HuH-7 (cell line): ENCODE measurements at regions not wholly inside any gene's neighbourhood (a gene's known extent, or its start where the extent isn't known, plus 50 kb on each side); places are given as distances from the start of the nearest gene placed in this dataset.
"Not testable (repeated sequence)": the region's sequence is repeated elsewhere in the genome, so short reads cannot be mapped to it uniquely, and the experiment has no call there.

Experiments
- DNase-seq: peaks from one replicate; pipeline ENCODE4 v3.0.0; 2011; ENCODE audit warnings: low spot score

DNA sequence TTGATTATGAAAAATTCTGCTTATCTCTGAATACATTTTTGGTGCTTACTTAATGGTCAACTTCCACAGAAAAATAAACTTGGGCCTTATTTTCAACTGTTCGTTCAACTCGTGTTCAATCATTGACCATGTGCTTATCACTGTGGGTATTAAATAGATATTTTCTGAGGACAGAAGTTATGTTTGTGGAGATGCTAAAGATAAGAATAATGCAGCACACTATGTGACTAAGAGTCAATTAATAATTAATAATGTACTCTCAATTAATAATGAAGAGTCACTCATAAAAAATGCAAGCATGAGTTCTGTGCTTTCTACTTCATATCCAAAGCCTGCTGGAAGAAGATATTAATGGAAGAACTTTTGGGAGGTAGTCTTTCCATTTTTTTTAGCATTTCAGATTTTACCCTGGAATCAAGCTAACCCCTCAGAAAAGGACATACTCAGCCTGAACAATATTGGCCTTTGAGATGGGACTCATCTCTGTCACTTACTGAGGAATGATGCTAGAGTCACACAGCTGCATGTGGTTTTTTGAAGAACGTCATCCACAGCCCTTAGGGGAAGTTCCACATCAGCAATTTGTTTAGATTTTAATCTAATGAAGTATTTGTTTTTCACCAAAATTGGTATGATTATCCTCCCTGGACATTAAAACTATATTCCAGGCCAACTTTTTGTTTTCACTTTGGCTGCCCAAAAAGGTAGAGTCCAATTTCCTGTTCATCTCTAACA lies 191.9 kb upstream of the CRIM1 start:
- DNase-seq, result no peak

GRCh38 chr2:36157093-36157492 lies 198.5 kb upstream of the CRIM1 start:
- DNase-seq, result not testable (repeated sequence)

GRCh38 chr2:36147670-36148390 lies 207.7 kb upstream of the CRIM1 start:
- no peak for DNase-seq

DNA sequence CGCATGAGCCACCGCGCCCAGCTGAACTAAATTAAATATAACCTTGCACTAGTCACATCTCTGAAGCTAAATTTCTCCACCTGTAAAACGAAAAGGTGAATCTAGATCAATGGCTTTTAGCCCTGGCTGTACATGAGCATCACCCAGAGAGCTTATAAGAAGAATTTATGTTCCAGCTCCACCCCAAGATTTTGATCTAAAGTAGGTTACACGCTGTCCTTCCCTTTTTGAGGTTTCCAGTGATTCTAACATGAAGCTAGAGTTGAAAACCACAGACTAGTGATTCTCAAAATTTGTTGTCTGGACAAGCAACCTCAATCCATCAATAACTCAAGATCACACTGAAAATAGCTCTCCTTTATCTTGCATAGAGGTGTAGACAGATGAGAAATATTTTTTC lies 208.8 kb upstream of the CRIM1 start:
- no peak for DNase-seq

DNA sequence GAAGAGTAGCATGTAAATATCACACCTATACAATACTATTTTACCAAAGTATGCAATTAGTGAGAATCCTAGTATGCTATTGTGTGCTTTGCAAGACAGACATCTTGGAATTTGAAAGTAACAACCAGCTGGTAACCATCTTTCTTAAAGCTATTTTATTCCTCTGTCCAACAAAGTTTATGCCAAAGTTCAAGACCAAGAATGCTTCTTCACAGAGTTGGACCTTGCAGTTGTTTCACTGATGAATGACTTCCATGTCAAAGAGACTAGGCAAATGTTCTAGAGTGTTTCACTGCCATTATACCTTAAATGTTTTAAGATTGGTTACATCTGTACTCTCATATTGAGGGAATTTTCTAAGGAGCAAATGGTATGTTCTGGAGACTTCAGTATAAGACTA lies 215.2 kb upstream of the CRIM1 start:
- no peak for DNase-seq

- DNase-seq, result no peak
Observed at GRCh38 chr2:36137612-36138011, 218.0 kb upstream of the CRIM1 start.

DNA sequence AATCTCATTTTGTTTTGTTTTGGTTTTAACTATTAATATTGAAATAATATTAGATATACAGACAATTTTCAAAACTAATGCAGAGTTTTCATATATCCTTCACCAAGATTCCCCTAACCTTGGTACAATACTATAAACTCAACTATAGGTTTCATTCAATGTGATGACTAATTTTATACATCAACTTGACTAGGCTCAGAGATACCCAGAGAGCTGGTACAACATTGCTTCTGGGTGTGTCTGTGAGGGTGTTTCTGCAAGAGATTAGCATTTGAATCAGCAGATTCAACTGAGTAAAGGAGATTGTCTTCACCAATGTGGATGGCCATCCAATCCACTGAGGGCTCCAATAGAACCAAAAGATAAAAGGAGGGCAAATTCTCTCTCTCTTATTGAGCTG lies 221.3 kb upstream of the CRIM1 start:
- DNase-seq, result no peak

DNA sequence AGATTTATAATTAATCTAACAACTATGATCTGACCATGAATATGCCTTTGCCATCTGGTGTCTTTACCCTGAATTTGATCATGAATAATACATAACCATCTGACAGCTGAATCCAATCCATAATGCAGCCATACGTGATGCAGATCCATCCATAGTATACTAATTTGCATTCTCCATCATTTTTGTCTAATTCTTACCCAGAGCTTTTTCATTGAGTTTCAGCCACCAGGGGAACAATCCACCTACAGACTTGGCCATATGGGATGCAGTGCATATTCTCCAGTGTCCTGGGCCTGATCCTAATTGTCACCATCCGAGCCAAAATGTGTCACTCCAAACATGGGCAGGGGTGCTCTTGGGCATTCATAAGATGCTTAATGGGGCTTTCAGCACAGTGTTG lies 227.2 kb upstream of the CRIM1 start:
- no peak for DNase-seq

DNA sequence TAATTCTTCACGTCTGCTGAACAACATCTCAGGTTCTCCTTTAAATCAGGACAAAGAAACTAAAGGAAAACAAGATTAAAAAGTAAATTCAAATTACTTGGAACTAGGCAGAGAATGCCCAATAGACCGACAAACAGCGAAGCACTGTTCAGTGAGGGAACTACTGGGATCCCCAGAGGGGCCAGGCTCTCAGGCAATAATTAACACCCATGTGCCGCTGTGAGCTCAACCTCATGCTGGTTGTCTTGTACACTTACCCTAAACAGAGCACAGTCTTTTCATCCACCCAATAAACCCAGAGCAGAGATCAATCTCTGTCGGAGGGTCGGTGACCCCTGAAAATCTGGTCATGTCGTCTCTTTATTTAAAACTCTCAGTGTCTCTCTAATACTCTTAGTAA lies 229.9 kb upstream of the CRIM1 start:
- DNase-seq, result no peak

GRCh38 chr2:36123995-36124394 lies 231.6 kb upstream of the CRIM1 start:
- no peak for DNase-seq

GRCh38 chr2:36097022-36097421 lies 258.6 kb upstream of the CRIM1 start:
- DNase-seq, result no peak

GRCh38 chr2:36091844-36092741 lies 263.5 kb upstream of the CRIM1 start:
- DNase-seq, result not testable (repeated sequence)

DNA sequence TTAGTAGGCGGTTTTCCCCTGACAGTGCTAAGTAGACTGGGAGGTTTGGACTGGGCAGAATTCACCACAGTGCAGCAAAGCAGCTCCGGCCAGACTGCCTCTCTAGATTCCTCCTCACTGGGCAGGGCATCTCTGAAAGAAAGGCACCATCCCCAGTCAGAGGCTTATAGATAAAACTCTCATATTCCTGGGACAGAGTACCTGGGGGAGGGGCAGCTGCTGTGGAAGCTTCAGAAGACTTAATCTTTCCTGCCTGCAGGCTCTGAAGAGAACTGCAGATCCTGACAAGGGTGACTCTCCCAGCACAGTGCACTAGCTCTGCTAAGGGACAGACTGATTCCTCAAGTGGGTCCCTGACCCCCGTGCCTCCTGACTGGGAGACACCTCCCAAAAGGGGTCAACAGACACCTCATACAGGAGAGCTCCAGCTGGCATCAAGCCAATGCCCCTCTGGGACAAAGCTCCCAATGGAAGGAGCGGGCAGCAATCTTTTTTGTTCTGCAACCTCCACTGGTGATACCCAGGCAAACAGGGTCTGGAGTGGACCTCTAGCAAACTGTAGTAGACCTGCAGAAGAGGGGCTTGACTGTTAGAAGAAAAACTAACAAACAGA lies 266.8 kb upstream of the CRIM1 start:
- no peak for DNase-seq

DNA sequence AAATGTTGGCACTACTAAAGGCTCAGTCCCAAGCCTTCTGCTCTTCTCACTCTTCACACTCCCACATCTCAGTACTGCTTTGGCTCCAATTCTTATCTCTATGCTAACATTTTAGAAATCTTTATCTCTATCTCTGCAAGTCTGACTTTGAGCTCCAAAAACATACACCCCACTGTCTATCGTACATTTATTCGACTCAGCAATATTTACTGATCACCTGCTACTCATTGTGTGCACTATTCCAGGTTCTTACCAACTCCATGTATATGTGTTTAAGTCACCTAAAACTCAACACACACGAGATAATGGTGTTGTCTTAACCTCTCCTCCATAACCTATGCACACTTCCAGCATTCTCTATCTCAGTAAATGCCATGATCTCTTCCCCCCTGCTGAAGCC lies 268.2 kb upstream of the CRIM1 start:
- no peak for DNase-seq

DNA sequence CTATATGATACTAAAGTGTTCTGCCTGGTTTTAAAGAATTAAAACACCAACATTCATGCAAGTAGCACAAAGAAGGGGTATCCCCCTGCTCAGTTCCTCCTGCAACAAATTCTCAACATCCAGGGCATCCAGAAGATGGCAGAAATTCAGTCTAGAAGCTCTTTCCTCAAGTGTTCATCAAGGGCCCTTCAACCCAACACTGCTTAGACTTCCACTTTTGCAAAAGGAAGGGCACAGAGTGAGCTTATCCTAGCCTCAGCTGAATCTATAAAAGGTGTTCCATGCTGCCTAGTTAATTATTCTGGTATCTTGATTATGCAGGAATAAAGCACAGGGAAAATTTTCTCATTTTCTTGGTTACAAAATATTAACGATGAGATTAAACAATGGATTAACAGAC lies 275.8 kb upstream of the CRIM1 start:
- no peak for DNase-seq

DNA sequence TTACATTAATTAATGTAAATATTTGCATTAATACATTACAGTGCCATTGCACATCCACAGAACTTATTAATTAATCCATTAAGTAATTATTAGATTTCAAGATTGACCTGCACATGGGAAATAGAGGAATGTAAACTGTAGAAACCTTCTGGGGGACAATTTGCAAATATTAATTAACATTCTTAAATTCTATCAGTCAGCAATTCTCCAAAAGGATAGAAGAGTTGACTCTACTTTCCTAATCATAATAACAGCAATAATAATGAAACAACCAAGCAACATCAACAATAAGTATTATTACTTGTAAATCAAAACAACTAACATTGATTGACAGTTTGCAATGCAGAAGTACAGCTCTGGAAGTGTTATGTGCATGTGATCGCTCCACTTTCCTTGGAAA lies 281.6 kb upstream of the CRIM1 start:
- DNase-seq, result no peak

DNA sequence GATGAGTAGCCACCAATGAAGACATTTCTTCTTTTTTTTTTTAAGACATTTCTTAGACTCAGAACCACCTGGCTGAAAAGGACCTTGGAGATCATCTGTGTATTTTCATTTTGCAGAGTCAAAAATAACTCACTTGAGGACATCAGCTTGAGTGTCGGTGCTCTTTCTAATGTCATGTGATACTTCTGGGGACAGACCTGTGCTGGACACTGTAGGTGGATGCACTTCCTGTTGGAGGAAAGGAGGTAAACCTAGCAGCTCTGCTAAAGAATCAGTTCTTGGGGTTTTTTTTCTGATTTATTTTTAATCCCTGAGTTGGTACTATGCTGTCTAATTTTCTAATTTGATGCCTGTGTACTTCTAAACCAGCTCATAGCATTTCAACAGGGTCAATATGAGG lies 283.9 kb upstream of the CRIM1 start:
- DNase-seq, result no peak

DNA sequence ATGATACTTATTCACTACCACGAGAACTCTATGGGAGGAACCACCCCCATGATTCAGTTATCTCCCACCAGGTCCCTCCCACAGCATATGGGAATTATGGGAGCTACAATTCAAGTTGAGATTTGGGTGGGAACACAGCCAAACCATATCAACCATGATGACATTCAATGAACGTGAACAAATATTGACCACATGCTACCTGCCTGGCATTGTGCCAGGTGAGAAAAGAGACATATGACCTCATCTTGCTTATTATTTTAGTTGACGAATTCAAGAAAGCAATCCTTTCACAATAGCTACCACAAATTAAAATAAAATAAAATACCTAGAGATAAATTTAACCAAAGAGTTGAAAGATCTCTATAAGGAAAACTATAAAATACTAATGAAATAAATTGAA lies 286.5 kb upstream of the CRIM1 start:
- no peak for DNase-seq

DNA sequence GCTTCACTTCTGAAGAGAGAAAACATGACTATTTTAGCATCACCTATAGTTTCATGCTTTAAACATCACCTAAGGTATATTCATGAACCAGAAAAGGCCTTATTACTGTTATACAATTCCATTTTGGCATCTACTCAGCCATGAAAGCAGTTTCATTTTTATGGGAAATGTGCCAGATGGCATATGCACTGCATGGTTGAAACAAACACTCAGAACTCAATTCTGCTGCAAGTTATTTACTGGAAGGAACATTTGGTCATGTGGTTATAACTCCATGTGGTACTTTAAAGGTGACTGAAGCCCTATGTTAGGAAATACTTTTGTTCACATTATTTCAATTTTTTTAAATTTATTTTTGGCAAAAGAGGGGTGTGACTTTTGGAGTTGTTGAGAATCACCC lies 287.5 kb upstream of the CRIM1 start:
- DNase-seq, result no peak

DNA sequence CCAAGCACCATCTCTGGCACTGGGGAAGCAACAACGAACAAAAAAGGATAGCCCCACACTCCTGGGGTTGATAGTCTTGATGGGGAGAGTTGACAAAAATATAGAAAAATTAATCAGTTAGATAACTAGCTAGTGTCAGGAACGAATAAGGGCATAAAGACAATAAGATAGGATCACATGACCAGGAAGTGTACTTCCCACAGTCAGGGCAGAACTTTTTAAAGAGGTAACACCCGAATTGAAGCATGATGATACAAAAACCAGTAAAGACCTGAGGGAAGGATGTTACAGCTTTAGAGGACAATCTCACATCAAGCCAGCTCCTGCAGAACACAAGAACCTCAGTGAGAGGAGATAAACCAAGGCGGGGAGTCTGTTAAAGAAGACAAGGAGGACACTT lies 295.4 kb upstream of the CRIM1 start:
- DNase-seq, result no peak

- DNase-seq, result no peak
Observed at GRCh38 chr2:36059691-36060090, 295.9 kb upstream of the CRIM1 start.

GRCh38 chr2:36058953-36059352 lies 296.6 kb upstream of the CRIM1 start:
- no peak for DNase-seq
